GM12872 (cell line): ENCODE measurements at regions not wholly inside any gene's neighbourhood (a gene's known extent, or its start where the extent isn't known, plus 50 kb on each side); places are given as distances from the start of the nearest gene placed in this dataset.

Experiments used
- CTCF ChIP-seq: IDR thresholded peaks from 3 replicates; pipeline ENCODE4 v1.5.1; 2011; ENCODE audit warnings: low read depth, mild to moderate bottlenecking, low read length, moderate library complexity; ENCODE audit not compliant: insufficient read depth

- no peak for TF ChIP-seq CTCF
These were observed 1730.9 kb downstream of the PCDH9 start for GRCh38 chr13:65499256-65499655.

- no peak for TF ChIP-seq CTCF
These were observed 1732.9 kb downstream of the PCDH9 start for GRCh38 chr13:65497265-65497664.

GRCh38 chr13:65488606-65489005 lies 1741.5 kb downstream of the PCDH9 start:
- TF ChIP-seq CTCF = no peak

GRCh38 chr13:65479692-65480091 lies 1750.4 kb downstream of the PCDH9 start:
- TF ChIP-seq CTCF = no peak

- no peak for TF ChIP-seq CTCF
These were observed 1756.9 kb downstream of the PCDH9 start for GRCh38 chr13:65473196-65473595.

GRCh38 chr13:65472336-65472735 lies 1757.8 kb downstream of the PCDH9 start:
- no peak for TF ChIP-seq CTCF

- no peak for TF ChIP-seq CTCF
These were observed 1759.4 kb downstream of the PCDH9 start for GRCh38 chr13:65470781-65471180.

GRCh38 chr13:65468628-65469027 lies 1761.5 kb downstream of the PCDH9 start:
- TF ChIP-seq CTCF = no peak
